Loucy (cell line): ENCODE measurements at regions not wholly inside any gene's neighbourhood (a gene's known extent, or its start where the extent isn't known, plus 50 kb on each side); places are given as distances from the start of the nearest gene placed in this dataset.

Experiments used
- H2AFZ ChIP-seq: fragments of 200-600 bp; sonication (generic); 2 replicates; pipeline ENCODE4 v1.6.0; 2016; ENCODE audit warnings: antibody characterized with exemption, mild to moderate bottlenecking, low read length, moderate library complexity
- H3F3A ChIP-seq: fragments of 200-600 bp; 2 replicates; pipeline ENCODE4 v1.6.0; 2016; ENCODE audit warnings: antibody characterized with exemption, low read depth, mild to moderate bottlenecking
- H3K27me3 ChIP-seq: fragments of 200-600 bp; sonication (generic); 2 replicates; pipeline ENCODE4 v1.6.1; 2014; ENCODE audit warnings: low read length, mild to moderate bottlenecking; ENCODE audit not compliant: insufficient read depth, poor library complexity, severe bottlenecking
- H3K36me3 ChIP-seq: fragments of 200-600 bp; sonication (generic); 2 replicates; pipeline ENCODE4 v1.6.1; 2016; ENCODE audit warnings: low read length; ENCODE audit not compliant: insufficient read depth
- H3K4me1 ChIP-seq: fragments of 200-600 bp; sonication (generic); 2 replicates; pipeline ENCODE4 v1.5.1; 2014; ENCODE audit warnings: low read length, mild to moderate bottlenecking; ENCODE audit not compliant: insufficient read depth, poor library complexity, severe bottlenecking
- H3K4me2 ChIP-seq: fragments of 200-600 bp; sonication (generic); 2 replicates; pipeline ENCODE4 v1.6.0; 2014; ENCODE audit warnings: antibody characterized with exemption, low read length, low read depth, mild to moderate bottlenecking; ENCODE audit not compliant: poor library complexity, severe bottlenecking
- H3K4me3 ChIP-seq: fragments of 200-600 bp; sonication (generic); 2 replicates; pipeline ENCODE4 v1.5.1; 2014; ENCODE audit warnings: low read length, mild to moderate bottlenecking, mixed read lengths; ENCODE audit not compliant: poor library complexity, severe bottlenecking
- H3K79me2 ChIP-seq: fragments of 200-600 bp; sonication (generic); 2 replicates; pipeline ENCODE4 v1.6.1; 2014; ENCODE audit warnings: low read length; ENCODE audit not compliant: insufficient read depth
- H3K9ac ChIP-seq: fragments of 200-600 bp; sonication (generic); 2 replicates; pipeline ENCODE4 v1.6.0; 2014; ENCODE audit warnings: mild to moderate bottlenecking, low read depth, low read length, moderate library complexity; ENCODE audit not compliant: poor library complexity, severe bottlenecking
- H3K9me2 ChIP-seq: fragments of 200-600 bp; sonication (generic); replicated peaks from 2 replicates; pipeline ENCODE4 v1.6.1; 2016; ENCODE audit warnings: low read depth, low read length, mixed read lengths
- H3K9me3 ChIP-seq: fragments of 200-600 bp; sonication (generic); 2 replicates; pipeline ENCODE4 v1.6.1; 2014; ENCODE audit warnings: mild to moderate bottlenecking, antibody characterized with exemption, low read length, low read depth; ENCODE audit not compliant: insufficient read depth
- H4K20me1 ChIP-seq: fragments of 200-600 bp; sonication (generic); 2 replicates; pipeline ENCODE4 v1.6.0; 2014; ENCODE audit warnings: antibody characterized with exemption, low read length, mild to moderate bottlenecking; ENCODE audit not compliant: insufficient read depth, poor library complexity, severe bottlenecking
- CTCF ChIP-seq: fragments of 200-600 bp; sonication (generic); conservative IDR thresholded peaks from 2 replicates; pipeline ENCODE4 v1.5.1; 2014; ENCODE audit warnings: mild to moderate bottlenecking, antibody characterized with exemption, low read length
- EZH2phosphoT487 ChIP-seq: fragments of 200-600 bp; IDR thresholded peaks from 2 replicates; pipeline ENCODE4 v1.6.1; 2018; ENCODE audit warnings: antibody characterized with exemption, mild to moderate bottlenecking, moderate library complexity, borderline replicate concordance

- H3K4me2 ChIP-seq: no peak overlapping the region
- no peaks in the 10 kb centered on the region for H3K79me2 ChIP-seq
- H3K9me2 ChIP-seq: no peaks in the 10 kb centered on the region
- H3K36me3 ChIP-seq: no peaks in the 10 kb centered on the region
- H3F3A ChIP-seq: no peaks in the 10 kb centered on the region
- H3K9me3 ChIP-seq: no peaks in the 10 kb centered on the region
- H3K9ac ChIP-seq: no peak overlapping the region
- H3K27me3 ChIP-seq: no peaks in the 10 kb centered on the region
- no peak overlapping the region for H3K4me3 ChIP-seq
- H4K20me1 ChIP-seq: no peaks in the 10 kb centered on the region
- TF ChIP-seq EZH2phosphoT487 (no peak), CTCF (no peak)
- no peaks in the 10 kb centered on the region for H3K4me1 ChIP-seq
- no peak overlapping the region for H2AFZ ChIP-seq
Observed at GRCh38 chr12:126262829-126263228, 1197.6 kb downstream of the AACS start.

GRCh38 chr12:126268222-126268621, 1203.0 kb downstream of the AACS start:
- H3K36me3 ChIP-seq: no peaks in the 10 kb centered on the region
- H4K20me1 ChIP-seq: no peaks in the 10 kb centered on the region
- TF ChIP-seq CTCF (no peak), EZH2phosphoT487 (no peak)
- no peaks in the 10 kb centered on the region for H3K9me2 ChIP-seq
- no peak overlapping the region for H3K4me2 ChIP-seq
- H3K9me3 ChIP-seq: no peaks in the 10 kb centered on the region; the same call in 1 of the 2 replicates
- H3K27me3 ChIP-seq: no peaks in the 10 kb centered on the region
- H3K9ac ChIP-seq: no peak overlapping the region
- no peak overlapping the region for H2AFZ ChIP-seq
- H3K4me1 ChIP-seq: no peaks in the 10 kb centered on the region
- H3F3A ChIP-seq: no peaks in the 10 kb centered on the region
- H3K4me3 ChIP-seq: no peak overlapping the region
- H3K79me2 ChIP-seq: no peaks in the 10 kb centered on the region

GRCh38 chr12:126271159-126271558, 1205.9 kb downstream of the AACS start:
- Histone ChIP-seq H2AFZ (no peak overlapping the region), H3K4me1 (no peaks in the 10 kb centered on the region), H3K36me3 (no peaks in the 10 kb centered on the region), H3K9ac (no peak overlapping the region), H3K9me2 (no peaks in the 10 kb centered on the region), H3K9me3 (no peaks in the 10 kb centered on the region; the same call in 1 of the 2 replicates), H3K4me3 (no peak overlapping the region), H3K79me2 (no peaks in the 10 kb centered on the region), H3F3A (no peaks in the 10 kb centered on the region), H3K27me3 (no peaks in the 10 kb centered on the region), H4K20me1 (no peaks in the 10 kb centered on the region), H3K4me2 (no peak overlapping the region)
- TF ChIP-seq CTCF (no peak), EZH2phosphoT487 (no peak)
